B cell (primary cell): ENCODE measurements at regions not wholly inside any gene's neighbourhood (a gene's known extent, or its start where the extent isn't known, plus 50 kb on each side); places are given as distances from the start of the nearest gene placed in this dataset.

Source experiments
- ATAC-seq: fragments of 200-7000 bp; cut with Tn5 transposase; one replicate; pipeline ENCODE4 v1.10.0; 2021; ENCODE audit warnings: low read depth, mild to moderate bottlenecking, moderate number of reproducible peaks, moderate library complexity
- CTCF ChIA-PET: fragments of 350-600 bp; sonication (Branson Sonifier 250); formaldehyde crosslinking; loops from one replicate; lab custom pipeline; 2021; ENCODE audit warnings: antibody characterized with exemption, inconsistent platforms; lab: Charles Lee
- POLR2A ChIA-PET: fragments of 350-600 bp; sonication (Branson Sonifier 250); formaldehyde crosslinking; loops from one replicate; lab custom pipeline; 2021; ENCODE audit warnings: antibody characterized with exemption; lab: Charles Lee
- DNase-seq: peaks from one replicate; pipeline ENCODE4 v3.0.0; 2013
- H2AFZ ChIP-seq: 2 replicates; pipeline ENCODE4 v1.6.1; 2012; ENCODE audit warnings: mild to moderate bottlenecking, low read depth, low read length; ENCODE audit not compliant: insufficient read depth, poor library complexity, severe bottlenecking
- H3K27ac ChIP-seq, 2 donors: 1 replicate in 1 of 2; 2 replicates in 1 of 2; pipeline ENCODE4 v1.5.1; 2012 to 2013; ENCODE audit warnings: low read length in 2 of 2, mild to moderate bottlenecking in 2 of 2, moderate library complexity in 1 of 2
- H3K27me3 ChIP-seq, 4 experiments: fragments of 200-600 bp in 1 of 4; sonication (generic) in 1 of 4; replicated peaks in 1 of 4; 1 replicate in 2 of 4; 2 replicates in 2 of 4; pipeline versions ENCODE4 v1.6.1 to v1.7.0; 2013 to 2016; ENCODE audit warnings: low read length in 3 of 4, mild to moderate bottlenecking in 2 of 4, mixed read lengths in 1 of 4, moderate library complexity in 1 of 4; ENCODE audit not compliant: insufficient read depth in 4 of 4, control insufficient read depth in 3 of 4; ENCODE audit errors: control extremely low read depth in 1 of 4
- H3K36me3 ChIP-seq, 2 experiments: replicated peaks in 1 of 2; 1 replicate in 1 of 2; 2 replicates in 1 of 2; pipeline versions ENCODE4 v1.6.1 to v1.7.1; 2013; ENCODE audit warnings: low read length in 1 of 2; ENCODE audit not compliant: insufficient read depth in 2 of 2, control insufficient read depth in 1 of 2; ENCODE audit errors: control extremely low read depth in 1 of 2, extremely low read depth in 1 of 2
- H3K4me1 ChIP-seq, 2 donors: fragments of 200-600 bp in 1 of 2; sonication (generic) in 1 of 2; 1 replicate in 1 of 2; 2 replicates in 1 of 2; pipeline versions ENCODE4 v1.5.1 to v1.6.1; 2013 to 2017; ENCODE audit warnings: low read length in 2 of 2; ENCODE audit not compliant: control insufficient read depth in 2 of 2, insufficient read depth in 2 of 2
- H3K4me2 ChIP-seq: replicated peaks from 2 replicates; pipeline ENCODE3; 2012; ENCODE audit warnings: mild to moderate bottlenecking, low read depth, low read length; ENCODE audit not compliant: poor library complexity, severe bottlenecking
- H3K4me3 ChIP-seq, 5 experiments: fragments of 200-600 bp in 1 of 5; sonication (generic) in 1 of 5; 1 replicate in 3 of 5; 2 replicates in 2 of 5; pipeline versions ENCODE4 v1.5.1 to v1.7.0; 2011 to 2016; ENCODE audit warnings: low read length in 4 of 5, mild to moderate bottlenecking in 4 of 5, low read depth in 2 of 5, control low read depth in 1 of 5, moderate library complexity in 1 of 5; ENCODE audit not compliant: insufficient read depth in 1 of 5; ENCODE audit errors: control extremely low read depth in 1 of 5, extremely low read depth in 1 of 5
- H3K79me2 ChIP-seq: fragments of 200-600 bp; sonication (generic); one replicate; pipeline ENCODE4 v1.6.0; 2016; ENCODE audit warnings: low read length; ENCODE audit not compliant: control insufficient read depth, insufficient read depth
- H3K9ac ChIP-seq: fragments of 200-600 bp; sonication (generic); 2 replicates; pipeline ENCODE4 v1.6.1; 2017; ENCODE audit warnings: mild to moderate bottlenecking, low read length, moderate library complexity
- H3K9me3 ChIP-seq, 3 donors: one replicate each; pipeline versions ENCODE4 v1.6.1 to v1.7.1; 2013; ENCODE audit warnings: low read length in 2 of 3; ENCODE audit not compliant: control insufficient read depth in 2 of 3, insufficient read depth in 1 of 3; ENCODE audit errors: control extremely low read depth in 1 of 3
- H4K20me1 ChIP-seq: 2 replicates; pipeline ENCODE4 v1.6.0; 2012; ENCODE audit warnings: mild to moderate bottlenecking, low read length; ENCODE audit not compliant: insufficient read depth, control insufficient read depth, poor library complexity, severe bottlenecking
- H3K27ac Mint-ChIP-seq: one replicate; pipeline ENCODE4 v1.8.0; 2021; ENCODE audit warnings: mixed read lengths
- H3K27me3 Mint-ChIP-seq: one replicate; pipeline ENCODE4 v1.8.0; 2021; ENCODE audit warnings: mixed read lengths
- H3K4me1 Mint-ChIP-seq: one replicate; pipeline ENCODE4 v1.8.0; 2021; ENCODE audit warnings: mixed read lengths
- H3K4me3 Mint-ChIP-seq: one replicate; pipeline ENCODE4 v1.8.0; 2021; ENCODE audit warnings: mixed read lengths
- H3K9me3 Mint-ChIP-seq: one replicate; pipeline ENCODE4 v1.8.0; 2022; ENCODE audit warnings: mixed read lengths; ENCODE audit not compliant: insufficient read depth
- CTCF ChIP-seq: fragments of 200-600 bp; IDR thresholded peaks from one replicate; pipeline ENCODE4 v1.8.0; 2022; ENCODE audit warnings: antibody characterized with exemption, mild to moderate bottlenecking
- EZH2 ChIP-seq: IDR thresholded peaks from 2 replicates; pipeline ENCODE4 v1.6.1; 2012; ENCODE audit warnings: borderline replicate concordance, low read depth, mild to moderate bottlenecking, moderate library complexity, low read length; ENCODE audit not compliant: insufficient read depth, poor library complexity, severe bottlenecking
- WGBS: methylation state at CpG from one replicate; pipeline ENCODE4 v1.1.5; 2013; ENCODE audit warnings: missing lambda C conversion rate; ENCODE audit not compliant: insufficient coverage; 5-methylcytosine and 5-hydroxymethylcytosine counted together
- intact Hi-C: fragments of 100-400 bp; cut with micrococcal nuclease; formaldehyde crosslinking; loops from one replicate; pipeline ENCODE4 v1.10.0; 2022

GRCh38 chr6:22666586-22666985 lies 97.2 kb downstream of the HDGFL1 start:
- WGBS, result no CpG with 5 or more reads among the region's 2 CpGs
- CTCF ChIA-PET, result no interaction called here

GRCh38 chr6:22667855-22668254 lies 98.5 kb downstream of the HDGFL1 start:
- Histone ChIP-seq H3K4me2 (no peak overlapping the region), H3K9ac (no peak overlapping the region), H3K27ac (no peak overlapping the region), H3K4me3 (no peak overlapping the region), H4K20me1 (no peaks in the 10 kb centered on the region), H3K27me3 (no peaks in the 10 kb centered on the region), H3K9me3 (no peaks in the 10 kb centered on the region), H3K79me2 (no peaks in the 10 kb centered on the region), H3K36me3 (no peaks in the 10 kb centered on the region), H3K4me1 (no peaks in the 10 kb centered on the region), H2AFZ (no peak overlapping the region)
- intact Hi-C loops, result no loop called here
- ATAC-seq (no peak), DNase-seq (no peak)
- no peaks in the 10 kb centered on the region for H3K27me3 Mint-ChIP-seq
- no peaks in the 10 kb centered on the region for H3K4me1 Mint-ChIP-seq
- WGBS, result 50% methylated on average over 1 of the region's 1 CpG
- no peak for TF ChIP-seq EZH2
- no peak overlapping the region for H3K27ac Mint-ChIP-seq
- POLR2A ChIA-PET, result no interaction called here
- no peak overlapping the region for H3K4me3 Mint-ChIP-seq
- CTCF ChIA-PET, result no interaction called here
- H3K9me3 Mint-ChIP-seq, result no peaks in the 10 kb centered on the region

More at GRCh38 chr6:22666586-22666985, 97.2 kb downstream of the HDGFL1 start:
- no peaks in the 10 kb centered on the region for H3K36me3 ChIP-seq
- no peaks in the 10 kb centered on the region for H3K27me3 Mint-ChIP-seq
- ATAC-seq, result no peak
- H4K20me1 ChIP-seq, result no peaks in the 10 kb centered on the region
- no peak overlapping the region for H3K4me3 Mint-ChIP-seq
- no peaks in the 10 kb centered on the region for H3K9me3 ChIP-seq
- H3K27ac Mint-ChIP-seq, result no peak overlapping the region
- H3K79me2 ChIP-seq, result no peaks in the 10 kb centered on the region
- H3K9me3 Mint-ChIP-seq, result no peaks in the 10 kb centered on the region
- no peaks in the 10 kb centered on the region for H3K4me1 Mint-ChIP-seq
- intact Hi-C loops, result no loop called here
- POLR2A ChIA-PET, result no interaction called here
- no peak for TF ChIP-seq CTCF
- no peak for TF ChIP-seq EZH2
- H3K4me3 ChIP-seq, result no peak overlapping the region
- DNase-seq, result no peak
- no peak overlapping the region for H3K27ac ChIP-seq
- H3K27me3 ChIP-seq, result no peaks in the 10 kb centered on the region
- H3K9ac ChIP-seq, result no peak overlapping the region
- no peak overlapping the region for H2AFZ ChIP-seq
- H3K4me2 ChIP-seq, result no peak overlapping the region
- no peaks in the 10 kb centered on the region for H3K4me1 ChIP-seq
